ENCODE measurements at regions not wholly inside any gene's neighbourhood (a gene's known extent, or its start where the extent isn't known, plus 50 kb on each side); places are given as distances from the start of the nearest gene placed in this dataset.

DNA sequence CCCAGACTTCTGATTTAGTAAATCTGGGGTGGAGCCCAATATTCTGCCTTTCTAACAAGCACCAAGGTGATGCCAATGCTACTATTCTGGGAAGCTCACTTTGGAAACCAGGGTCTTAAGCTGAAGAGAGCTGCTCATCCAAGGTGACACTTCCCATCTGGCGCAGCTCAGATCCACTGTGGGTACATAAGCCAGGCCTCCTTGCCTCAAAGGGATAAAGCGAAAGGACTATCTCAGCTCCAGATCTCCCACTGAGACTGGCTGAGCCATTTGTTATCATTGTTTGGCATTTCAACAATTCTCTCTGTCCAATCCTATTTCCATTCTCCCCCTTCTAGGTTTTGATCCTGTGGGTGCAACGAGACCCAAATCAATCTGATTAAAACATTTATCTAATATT is 323.8 kb downstream of the GBE1 start:
- TF ChIP-seq, protein P1, sequence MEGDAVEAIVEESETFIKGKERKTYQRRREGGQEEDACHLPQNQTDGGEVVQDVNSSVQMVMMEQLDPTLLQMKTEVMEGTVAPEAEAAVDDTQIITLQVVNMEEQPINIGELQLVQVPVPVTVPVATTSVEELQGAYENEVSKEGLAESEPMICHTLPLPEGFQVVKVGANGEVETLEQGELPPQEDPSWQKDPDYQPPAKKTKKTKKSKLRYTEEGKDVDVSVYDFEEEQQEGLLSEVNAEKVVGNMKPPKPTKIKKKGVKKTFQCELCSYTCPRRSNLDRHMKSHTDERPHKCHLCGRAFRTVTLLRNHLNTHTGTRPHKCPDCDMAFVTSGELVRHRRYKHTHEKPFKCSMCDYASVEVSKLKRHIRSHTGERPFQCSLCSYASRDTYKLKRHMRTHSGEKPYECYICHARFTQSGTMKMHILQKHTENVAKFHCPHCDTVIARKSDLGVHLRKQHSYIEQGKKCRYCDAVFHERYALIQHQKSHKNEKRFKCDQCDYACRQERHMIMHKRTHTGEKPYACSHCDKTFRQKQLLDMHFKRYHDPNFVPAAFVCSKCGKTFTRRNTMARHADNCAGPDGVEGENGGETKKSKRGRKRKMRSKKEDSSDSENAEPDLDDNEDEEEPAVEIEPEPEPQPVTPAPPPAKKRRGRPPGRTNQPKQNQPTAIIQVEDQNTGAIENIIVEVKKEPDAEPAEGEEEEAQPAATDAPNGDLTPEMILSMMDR (IDR thresholded peaks at IDR 0.05) = no peak
- no peak for TF ChIP-seq POLR2A (IDR thresholded peaks at IDR 0.05)

All from Peyer's patch (tissue), 4 donors.